PC-3 (cell line): ENCODE measurements at regions not wholly inside any gene's neighbourhood (a gene's known extent, or its start where the extent isn't known, plus 50 kb on each side); places are given as distances from the start of the nearest gene placed in this dataset.

Source experiments
- ATAC-seq: fragments of 200-7000 bp; cut with Tn5 transposase; 2 replicates; pipeline ENCODE4 v1.9.1; 2020; ENCODE audit warnings: mild to moderate bottlenecking, moderate library complexity
- BruUV-seq: library from RNA; stranded (reverse); fragments of 400-500 nt; replicated peaks from 2 replicates; lab custom pipeline; 2021; lab: Mats Ljungman, UMichigan
- CTCF ChIA-PET: fragments of 300-600 bp; sonication (Branson Sonifier 250); formaldehyde crosslinking; loops from one replicate; lab custom pipeline; 2022; ENCODE audit warnings: antibody characterized with exemption; lab: Charles Lee
- POLR2A ChIA-PET: fragments of 300-600 bp; sonication (Branson Sonifier 250); formaldehyde crosslinking; loops from one replicate; lab custom pipeline; 2022; ENCODE audit warnings: antibody characterized with exemption; ENCODE audit not compliant: unreplicated experiment; lab: Charles Lee
- DNase-seq: peaks from one replicate; pipeline ENCODE4 v3.0.0-alpha.2; 2015
- H2AFZ ChIP-seq: fragments of 300-600 bp; sonication (generic); 2 replicates; pipeline ENCODE4 v1.6.0; 2016; ENCODE audit warnings: antibody characterized with exemption, low read length
- H3F3A ChIP-seq: fragments of 300-600 bp; sonication (generic); one replicate; pipeline ENCODE4 v1.6.0; 2017; ENCODE audit warnings: antibody characterized with exemption, low read length, control low read depth, mild to moderate bottlenecking; ENCODE audit not compliant: unreplicated experiment
- H3K27ac ChIP-seq: fragments of 300-600 bp; sonication (generic); 2 replicates; pipeline ENCODE4 v1.5.1; 2016; ENCODE audit warnings: mild to moderate bottlenecking, low read length
- H3K27me3 ChIP-seq: fragments of 300-600 bp; sonication (generic); 2 replicates; pipeline ENCODE4 v1.6.1; 2016; ENCODE audit warnings: low read length, mixed read lengths
- H3K36me3 ChIP-seq: fragments of 300-600 bp; sonication (generic); 2 replicates; pipeline ENCODE4 v1.6.1; 2016; ENCODE audit warnings: low read depth, mixed run types, low read length, mixed read lengths
- H3K4me1 ChIP-seq: fragments of 300-600 bp; sonication (generic); 2 replicates; pipeline ENCODE4 v1.5.1; 2016; ENCODE audit warnings: low read length; ENCODE audit not compliant: insufficient read depth
- H3K4me2 ChIP-seq: fragments of 300-600 bp; sonication (generic); 2 replicates; pipeline ENCODE4 v1.6.0; 2016; ENCODE audit warnings: low read length
- H3K4me3 ChIP-seq: fragments of 300-600 bp; sonication (generic); 2 replicates; pipeline ENCODE4 v1.5.1; 2016; ENCODE audit warnings: mild to moderate bottlenecking, low read length, mixed read lengths
- H3K79me2 ChIP-seq: fragments of 300-600 bp; sonication (generic); 2 replicates; pipeline ENCODE4 v1.6.1; 2017; ENCODE audit warnings: low read length, mixed read lengths
- H3K9ac ChIP-seq: fragments of 300-600 bp; sonication (generic); 2 replicates; pipeline ENCODE4 v1.6.0; 2016; ENCODE audit warnings: mild to moderate bottlenecking, low read length
- H3K9me2 ChIP-seq: fragments of 300-600 bp; sonication (generic); replicated peaks from 2 replicates; pipeline ENCODE4 v1.6.1; 2016; ENCODE audit warnings: mixed run types, low read length, mixed read lengths
- H3K9me3 ChIP-seq: fragments of 300-600 bp; sonication (generic); 2 replicates; pipeline ENCODE4 v1.6.1; 2016; ENCODE audit warnings: low read length, mixed read lengths
- H4K20me1 ChIP-seq: fragments of 300-600 bp; sonication (generic); 2 replicates; pipeline ENCODE4 v1.6.1; 2016; ENCODE audit warnings: low read length, mixed read lengths
- CTCF ChIP-seq: fragments of 300-600 bp; sonication (generic); conservative IDR thresholded peaks from 2 replicates; pipeline ENCODE4 v1.5.1; 2017; ENCODE audit warnings: antibody characterized with exemption, low read depth, mild to moderate bottlenecking, low read length
- EZH2 ChIP-seq: fragments of 300-600 bp; sonication (generic); IDR thresholded peaks from one replicate; pipeline ENCODE4 v1.6.1; 2017; ENCODE audit warnings: antibody characterized with exemption, mild to moderate bottlenecking, low read length; ENCODE audit not compliant: unreplicated experiment
- EZH2phosphoT487 ChIP-seq: fragments of 300-600 bp; sonication (generic); IDR thresholded peaks from 2 replicates; pipeline ENCODE4 v1.6.1; 2018; ENCODE audit warnings: mild to moderate bottlenecking, antibody characterized with exemption, low read length, borderline replicate concordance
- intact Hi-C: fragments of 100-400 bp; cut with micrococcal nuclease; formaldehyde crosslinking; loops from 2 replicates; pipeline ENCODE4 v1.9.0; 2023

- H3K79me2 ChIP-seq: no peaks in the 10 kb centered on the region
- no peak overlapping the region for H2AFZ ChIP-seq
- H3K9ac ChIP-seq: no peak overlapping the region
- no peak overlapping the region for H3K4me2 ChIP-seq
- no peaks in the 10 kb centered on the region for H3K36me3 ChIP-seq
- H3K4me1 ChIP-seq: no peaks in the 10 kb centered on the region
- no peak overlapping the region for H3K4me3 ChIP-seq
- TF ChIP-seq CTCF (no peak), EZH2 (no peak), EZH2phosphoT487 (no peak)
- no peak overlapping the region for H3K27ac ChIP-seq
- no peaks in the 10 kb centered on the region for H3F3A ChIP-seq
- POLR2A ChIA-PET: no interaction called here
- H4K20me1 ChIP-seq: no peaks in the 10 kb centered on the region
- BruUV-seq: no TSS peak
- intact Hi-C loops: no loop called here
- CTCF ChIA-PET: no interaction called here
- no peaks in the 10 kb centered on the region for H3K9me2 ChIP-seq
- no peaks in the 10 kb centered on the region for H3K9me3 ChIP-seq
- no peaks in the 10 kb centered on the region for H3K27me3 ChIP-seq
- DNase-seq: no peak
- no peak for ATAC-seq
Measured at GRCh38 chr9:89862316-89862715, 257.5 kb downstream of the GADD45G start.

- intact Hi-C loops: no loop called here
- H3F3A ChIP-seq: no peaks in the 10 kb centered on the region
- no peaks in the 10 kb centered on the region for H3K36me3 ChIP-seq
- H3K9ac ChIP-seq: no peak overlapping the region
- TF ChIP-seq CTCF (no peak), EZH2 (no peak)
- H2AFZ ChIP-seq: no peak overlapping the region
- CTCF ChIA-PET: no interaction called here
- H4K20me1 ChIP-seq: no peaks in the 10 kb centered on the region
- no TSS peak for BruUV-seq
- POLR2A ChIA-PET: no interaction called here
- no peak overlapping the region for H3K4me3 ChIP-seq
- no peak overlapping the region for H3K4me2 ChIP-seq
- H3K9me2 ChIP-seq: no peaks in the 10 kb centered on the region
- H3K4me1 ChIP-seq: no peaks in the 10 kb centered on the region
- ATAC-seq (no peak), DNase-seq (no peak)
- no peak overlapping the region for H3K27ac ChIP-seq
- H3K9me3 ChIP-seq: no peaks in the 10 kb centered on the region
- no peaks in the 10 kb centered on the region for H3K79me2 ChIP-seq
- H3K27me3 ChIP-seq: no peaks in the 10 kb centered on the region
Measured at GRCh38 chr9:89863141-89863540, 258.3 kb downstream of the GADD45G start.

- Histone ChIP-seq H3K36me3 (no peaks in the 10 kb centered on the region), H3K4me2 (no peak overlapping the region), H3K27me3 (no peaks in the 10 kb centered on the region), H4K20me1 (no peaks in the 10 kb centered on the region), H3K4me3 (no peak overlapping the region), H3K79me2 (no peaks in the 10 kb centered on the region), H3F3A (no peaks in the 10 kb centered on the region), H3K9me3 (no peaks in the 10 kb centered on the region), H3K4me1 (no peaks in the 10 kb centered on the region), H2AFZ (no peak overlapping the region), H3K9me2 (no peaks in the 10 kb centered on the region), H3K9ac (no peak overlapping the region), H3K27ac (no peak overlapping the region)
- ATAC-seq (no peak), DNase-seq (no peak)
- intact Hi-C loops: no loop called here
- TF ChIP-seq CTCF (no peak), EZH2 (no peak), EZH2phosphoT487 (no peak)
- POLR2A ChIA-PET: no interaction called here
- BruUV-seq: no TSS peak
- CTCF ChIA-PET: no interaction called here
Measured at GRCh38 chr9:89863837-89864236, 259.0 kb downstream of the GADD45G start.
